ENCODE measurements at regions not wholly inside any gene's neighbourhood (a gene's known extent, or its start where the extent isn't known, plus 50 kb on each side); places are given as distances from the start of the nearest gene placed in this dataset.
"Not testable (repeated sequence)": the region's sequence is repeated elsewhere in the genome, so short reads cannot be mapped to it uniquely, and the experiment has no call there.

- TF ChIP-seq ZC3H10 (CRISPR knock-in tag; IDR thresholded peaks at IDR 0.05): no peak
- TF ChIP-seq CSDC2 (CRISPR knock-in tag; IDR thresholded peaks at IDR 0.05): no peak
- TF ChIP-seq BACH2 (CRISPR knock-in tag; IDR thresholded peaks at IDR 0.05; ENCODE audit: borderline replicate concordance): no peak
- no peak for TF ChIP-seq GLIS3 (CRISPR knock-in tag; IDR thresholded peaks at IDR 0.05)
- TF ChIP-seq ESRRG (CRISPR knock-in tag; IDR thresholded peaks at IDR 0.05): no peak
- ATAC-seq: no peak
Measured at GRCh38 chr1:88618331-88618730, 65.7 kb upstream of the PKN2 start.

- not testable (repeated sequence) for ATAC-seq
Measured at GRCh38 chr1:88623101-88623500, 61.0 kb upstream of the PKN2 start.
